ENCODE measurements at regions not wholly inside any gene's neighbourhood (a gene's known extent, or its start where the extent isn't known, plus 50 kb on each side); places are given as distances from the start of the nearest gene placed in this dataset.

GRCh38 chr14:58807191-58807590, 169.4 kb downstream of the DACT1 start:
- TF ChIP-seq POLR2AphosphoS5 (IDR thresholded peaks at IDR 0.05; ENCODE audit: low read depth, low read length): no peak
- no peak for TF ChIP-seq CTCF (IDR thresholded peaks at IDR 0.05 in 2 of 3, conservative IDR thresholded peaks at IDR 0.05 in 1 of 3; ENCODE audit: borderline replicate concordance in 1 of 3, insufficient read depth in 1 of 3, low read depth in 2 of 3, low read length in 2 of 3)
- TF ChIP-seq POLR2A (IDR thresholded peaks at IDR 0.05; ENCODE audit: borderline replicate concordance, extremely low read depth, insufficient read depth, insufficient read length): no peak
- no peak for TF ChIP-seq EZH2 (IDR thresholded peaks at IDR 0.05)
- no peak for TF ChIP-seq CEBPB (IDR thresholded peaks at IDR 0.05; ENCODE audit: low read depth)
- no peak for TF ChIP-seq ZBTB33 (IDR thresholded peaks at IDR 0.05; ENCODE audit: extremely low read depth, insufficient replicate concordance, low read length)
- TF ChIP-seq JUND (IDR thresholded peaks at IDR 0.05): no peak
- TF ChIP-seq SRF (IDR thresholded peaks at IDR 0.05; ENCODE audit: low read depth): no peak
- TF ChIP-seq, protein P1, sequence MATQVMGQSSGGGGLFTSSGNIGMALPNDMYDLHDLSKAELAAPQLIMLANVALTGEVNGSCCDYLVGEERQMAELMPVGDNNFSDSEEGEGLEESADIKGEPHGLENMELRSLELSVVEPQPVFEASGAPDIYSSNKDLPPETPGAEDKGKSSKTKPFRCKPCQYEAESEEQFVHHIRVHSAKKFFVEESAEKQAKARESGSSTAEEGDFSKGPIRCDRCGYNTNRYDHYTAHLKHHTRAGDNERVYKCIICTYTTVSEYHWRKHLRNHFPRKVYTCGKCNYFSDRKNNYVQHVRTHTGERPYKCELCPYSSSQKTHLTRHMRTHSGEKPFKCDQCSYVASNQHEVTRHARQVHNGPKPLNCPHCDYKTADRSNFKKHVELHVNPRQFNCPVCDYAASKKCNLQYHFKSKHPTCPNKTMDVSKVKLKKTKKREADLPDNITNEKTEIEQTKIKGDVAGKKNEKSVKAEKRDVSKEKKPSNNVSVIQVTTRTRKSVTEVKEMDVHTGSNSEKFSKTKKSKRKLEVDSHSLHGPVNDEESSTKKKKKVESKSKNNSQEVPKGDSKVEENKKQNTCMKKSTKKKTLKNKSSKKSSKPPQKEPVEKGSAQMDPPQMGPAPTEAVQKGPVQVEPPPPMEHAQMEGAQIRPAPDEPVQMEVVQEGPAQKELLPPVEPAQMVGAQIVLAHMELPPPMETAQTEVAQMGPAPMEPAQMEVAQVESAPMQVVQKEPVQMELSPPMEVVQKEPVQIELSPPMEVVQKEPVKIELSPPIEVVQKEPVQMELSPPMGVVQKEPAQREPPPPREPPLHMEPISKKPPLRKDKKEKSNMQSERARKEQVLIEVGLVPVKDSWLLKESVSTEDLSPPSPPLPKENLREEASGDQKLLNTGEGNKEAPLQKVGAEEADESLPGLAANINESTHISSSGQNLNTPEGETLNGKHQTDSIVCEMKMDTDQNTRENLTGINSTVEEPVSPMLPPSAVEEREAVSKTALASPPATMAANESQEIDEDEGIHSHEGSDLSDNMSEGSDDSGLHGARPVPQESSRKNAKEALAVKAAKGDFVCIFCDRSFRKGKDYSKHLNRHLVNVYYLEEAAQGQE (IDR thresholded peaks at IDR 0.05; ENCODE audit: low read depth): no peak
- no peak for TF ChIP-seq ZFX (IDR thresholded peaks at IDR 0.05)
- no peak for TF ChIP-seq SIN3A (IDR thresholded peaks at IDR 0.05; ENCODE audit: low read depth)
- TF ChIP-seq YY1 (IDR thresholded peaks at IDR 0.05; ENCODE audit: extremely low read depth, insufficient replicate concordance, low read depth, low read length): no peak
- no peak for TF ChIP-seq RAD21 (IDR thresholded peaks at IDR 0.05; ENCODE audit: low read depth)
